NCI-H2171 treated with DMSO at 0.1 percent for 48 hours (cell line): ENCODE measurements at regions not wholly inside any gene's neighbourhood (a gene's known extent, or its start where the extent isn't known, plus 50 kb on each side); places are given as distances from the start of the nearest gene placed in this dataset.

Experiments
- DNase-seq: peaks from one replicate; lab custom pipeline; 2025; lab: John Stamatoyannopoulos, UW

DNA sequence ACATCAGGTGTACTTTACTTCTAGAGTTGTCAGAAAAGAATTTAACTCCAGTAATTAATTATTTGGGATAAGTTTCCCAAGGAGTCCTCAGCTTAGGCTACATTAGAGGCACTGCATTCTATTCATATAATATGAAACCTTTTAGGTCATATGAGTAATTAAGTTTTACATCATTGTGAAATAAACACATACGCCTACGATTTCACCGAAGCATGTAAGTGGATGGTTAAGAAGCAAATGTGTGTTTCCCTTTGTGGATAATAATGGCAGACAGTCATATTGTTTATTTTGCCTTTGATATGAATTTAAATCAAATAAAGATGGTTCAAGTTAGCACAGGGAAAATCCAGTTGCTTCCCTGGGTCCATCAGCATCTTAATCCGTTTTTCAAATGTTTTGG is 535.9 kb upstream of the ATP11B start:
- DNase-seq: no peak

DNA sequence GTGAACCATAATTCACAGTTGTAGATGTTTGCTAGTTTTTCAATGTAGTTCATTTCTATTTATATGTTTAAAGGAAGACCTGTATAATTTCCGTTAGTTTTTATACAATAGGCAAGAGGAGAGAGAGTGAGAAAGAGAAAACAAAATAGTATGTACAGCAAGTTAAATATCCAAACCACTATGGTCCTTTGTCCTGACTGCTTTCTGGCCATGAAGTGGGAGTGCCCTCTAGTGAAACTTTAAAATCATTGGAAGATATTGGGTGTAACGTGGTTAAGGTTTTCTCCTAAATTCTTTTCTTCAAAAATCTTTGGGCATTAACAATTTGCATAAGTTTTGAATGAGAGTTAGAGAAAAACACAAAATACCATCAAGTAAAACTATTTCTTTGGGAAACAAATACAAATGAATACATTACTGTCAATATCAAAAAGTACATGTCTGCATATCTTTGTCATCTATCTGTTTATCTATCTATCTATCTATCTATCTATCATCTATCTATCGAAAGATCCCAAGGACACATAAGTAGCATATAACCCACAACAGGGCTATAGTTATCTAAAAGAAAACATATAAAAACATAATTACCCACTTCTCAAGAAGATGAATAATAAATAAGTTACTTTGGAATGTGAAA is 534.6 kb upstream of the ATP11B start:
- peak; percentile 54 for DNase-seq

DNA sequence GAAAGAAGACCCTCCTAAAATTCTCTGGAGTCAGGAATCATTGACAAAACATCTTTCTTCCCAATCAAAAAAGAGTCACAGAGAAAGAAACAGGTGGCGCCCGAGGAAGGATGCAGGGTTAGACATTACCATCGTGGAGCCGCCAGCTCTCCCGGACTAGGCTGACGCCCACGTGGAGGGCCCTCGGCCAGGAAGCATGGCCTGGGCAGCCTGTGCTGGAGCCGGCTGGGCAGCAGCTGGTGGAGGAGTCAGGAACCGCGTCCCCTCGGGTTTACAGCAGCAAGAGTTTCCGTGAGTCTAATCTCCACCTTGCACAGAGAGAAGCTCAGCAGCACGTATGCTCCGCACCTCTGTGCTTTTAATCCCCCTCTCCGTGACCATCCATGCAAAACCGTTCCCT is 533.7 kb upstream of the ATP11B start:
- no peak for DNase-seq

DNA sequence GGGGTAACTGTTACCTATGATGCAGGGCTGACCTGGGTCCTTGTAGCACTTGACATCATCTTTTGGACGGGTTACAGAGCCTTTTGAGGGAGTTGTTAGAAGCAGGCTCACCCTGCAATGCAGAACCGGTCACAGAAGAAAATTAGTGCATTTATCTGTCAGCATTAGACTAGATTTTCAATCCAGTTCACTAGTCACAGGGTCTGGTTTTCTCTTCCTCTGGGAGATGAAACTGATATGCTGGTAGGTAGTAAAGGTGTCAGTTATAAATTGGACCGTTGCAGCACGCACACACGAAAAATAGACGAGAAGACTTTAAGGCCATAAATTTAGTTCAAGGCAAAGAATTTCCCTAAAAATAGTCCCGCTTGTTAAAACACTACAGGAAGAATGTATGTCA is 532.3 kb upstream of the ATP11B start:
- no peak for DNase-seq

DNA sequence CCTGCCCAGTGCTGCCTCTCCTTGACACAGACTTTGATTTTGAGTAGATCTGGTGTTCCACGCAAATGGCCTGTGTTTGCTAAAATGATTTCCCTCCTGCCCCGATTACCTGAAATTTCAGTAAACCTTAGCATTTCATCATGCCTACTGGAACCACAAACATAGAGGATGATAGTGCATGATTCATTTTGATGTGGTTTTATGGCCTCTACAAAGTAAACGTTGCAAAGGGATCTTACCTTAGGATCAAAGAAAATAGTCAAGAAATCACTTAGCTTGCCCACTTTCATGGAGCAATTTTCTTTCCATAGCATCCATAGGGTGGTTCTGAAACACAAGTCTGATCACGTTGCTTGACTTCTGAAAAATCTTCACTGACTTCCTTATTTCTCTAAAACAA is 524.6 kb upstream of the ATP11B start:
- DNase-seq: no peak

DNA sequence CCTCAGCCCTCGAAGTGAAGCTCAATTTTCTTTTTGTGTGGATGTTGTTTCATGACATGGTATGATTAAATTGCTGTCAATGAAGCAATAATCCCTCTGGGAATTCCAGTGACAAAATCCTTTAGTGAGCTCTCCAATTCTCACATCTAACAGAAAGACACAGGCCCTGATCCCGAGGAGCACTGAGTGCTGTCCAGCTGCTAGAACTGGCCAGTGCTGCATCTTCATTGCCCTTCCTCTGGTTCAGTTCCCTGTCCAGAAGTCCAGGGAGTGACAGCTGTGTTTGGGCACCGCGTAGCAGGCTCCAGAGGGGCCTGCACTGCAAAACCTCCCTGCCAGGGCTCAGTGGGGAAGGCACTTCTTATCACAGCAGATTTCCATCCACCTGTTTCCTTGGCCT is 516.8 kb upstream of the ATP11B start:
- DNase-seq: no peak

DNA sequence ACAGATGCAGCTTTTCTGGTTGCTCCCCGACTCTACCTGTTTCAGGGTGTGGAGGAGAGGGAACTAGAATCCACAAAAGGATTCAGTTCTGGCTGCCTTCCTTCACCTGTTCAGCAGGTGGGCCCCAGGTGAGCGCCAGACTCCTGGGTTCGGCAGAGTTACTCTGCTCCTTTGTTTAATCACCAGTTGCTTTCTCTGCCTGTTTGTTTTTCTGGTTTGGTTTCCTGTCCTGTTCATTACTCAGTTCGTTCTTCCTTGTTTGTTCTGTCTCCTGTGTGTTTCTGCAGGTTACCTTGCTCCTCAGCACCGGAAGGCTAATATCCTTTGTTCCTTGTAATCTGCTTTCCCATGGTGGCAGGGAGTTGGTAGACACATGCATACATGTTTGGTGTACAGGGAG is 508.5 kb upstream of the ATP11B start:
- DNase-seq: no peak

DNA sequence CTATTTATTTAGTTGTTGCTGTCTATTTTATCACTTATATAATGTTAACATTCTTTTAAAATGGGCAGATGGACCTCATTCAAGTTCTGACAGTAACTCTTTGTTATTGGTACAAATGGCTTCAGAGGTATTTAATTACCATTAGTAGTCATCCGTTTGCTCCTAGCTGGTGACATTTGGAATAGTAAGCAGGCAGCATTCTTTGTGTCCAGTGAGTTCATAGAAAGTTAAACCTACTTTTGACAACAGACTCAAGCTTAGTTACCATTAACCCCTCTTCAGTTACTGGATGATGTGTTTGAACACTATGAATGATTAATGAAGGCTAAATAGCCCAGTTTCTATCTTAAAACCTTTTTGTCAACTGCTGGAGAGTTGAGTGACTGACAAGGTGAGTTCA is 500.7 kb upstream of the ATP11B start:
- DNase-seq: no peak

DNA sequence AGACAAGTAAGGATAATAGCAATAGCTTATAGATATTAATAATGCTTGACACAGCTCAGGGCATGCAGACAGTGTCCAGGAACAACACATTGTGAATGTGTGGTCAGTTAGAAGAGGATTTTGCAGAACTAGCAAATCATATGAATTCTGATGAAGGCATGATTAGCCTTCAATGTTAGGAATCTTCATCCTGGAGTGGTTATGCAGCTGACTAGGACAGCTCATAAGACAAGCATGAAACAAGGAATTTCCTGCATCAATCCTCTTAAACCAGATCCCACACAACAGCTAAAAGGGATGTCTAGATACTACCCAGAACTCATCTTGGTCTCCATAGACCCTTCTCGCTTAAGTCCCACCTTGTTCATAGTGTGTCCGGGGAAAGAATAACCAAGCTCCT is 499.0 kb upstream of the ATP11B start:
- DNase-seq: no peak

DNA sequence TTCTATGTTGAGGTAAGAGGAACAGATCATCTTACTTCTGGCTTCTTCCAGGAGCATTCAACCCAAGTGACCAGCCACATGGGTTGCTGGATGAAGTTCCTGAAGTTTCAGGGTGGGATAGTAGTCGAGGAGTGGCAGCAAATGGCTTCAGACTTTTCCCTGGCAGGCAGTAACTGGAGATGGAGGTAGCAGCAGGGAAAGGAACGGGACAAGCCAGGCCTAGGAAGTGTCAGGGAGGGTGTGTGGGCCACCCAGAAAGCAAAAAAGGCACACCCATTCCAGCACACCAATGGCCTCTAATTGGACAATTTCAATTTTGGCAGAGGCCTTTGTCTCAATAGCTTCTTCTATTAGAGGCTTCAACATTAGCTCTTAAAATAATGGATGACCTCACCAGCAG is 498.6 kb upstream of the ATP11B start:
- DNase-seq: no peak

DNA sequence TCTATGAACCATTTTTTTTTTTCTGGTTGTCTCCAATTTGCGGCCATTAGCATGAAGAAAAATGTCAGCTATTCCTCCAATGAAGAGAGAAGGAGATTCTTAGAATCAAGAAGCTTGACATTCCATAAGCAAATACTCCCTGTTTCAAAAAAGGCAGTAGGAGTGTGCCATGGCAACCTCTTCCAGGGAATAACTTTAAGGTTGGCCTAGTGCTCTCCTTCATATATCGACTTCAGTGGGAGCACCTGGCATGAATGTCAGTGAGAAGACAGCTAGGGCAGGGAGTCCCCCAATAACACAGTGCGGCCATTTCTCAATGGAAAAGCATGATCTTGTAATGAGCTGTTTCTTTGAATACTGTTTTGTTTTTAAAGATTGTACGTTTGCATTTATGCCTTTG is 493.0 kb upstream of the ATP11B start:
- no peak for DNase-seq

DNA sequence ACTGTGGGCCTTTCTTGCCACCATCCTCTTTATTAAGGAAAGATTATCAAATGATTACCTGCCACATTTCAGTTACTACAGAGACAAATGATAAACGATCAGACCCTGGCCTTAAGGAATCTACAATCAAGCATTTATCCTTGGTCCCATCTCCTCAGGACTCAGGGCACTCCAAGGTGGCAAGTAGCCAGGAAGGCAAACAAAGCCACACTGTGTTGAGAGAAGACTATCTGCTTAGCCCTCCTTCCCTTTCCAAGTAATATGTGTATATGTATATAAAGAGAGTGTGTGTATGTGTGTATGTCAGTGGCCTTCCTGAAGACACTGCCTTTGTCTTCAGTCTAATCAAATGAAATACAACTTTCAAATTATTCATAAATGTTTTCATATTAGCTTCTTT is 490.1 kb upstream of the ATP11B start:
- no peak for DNase-seq

DNA sequence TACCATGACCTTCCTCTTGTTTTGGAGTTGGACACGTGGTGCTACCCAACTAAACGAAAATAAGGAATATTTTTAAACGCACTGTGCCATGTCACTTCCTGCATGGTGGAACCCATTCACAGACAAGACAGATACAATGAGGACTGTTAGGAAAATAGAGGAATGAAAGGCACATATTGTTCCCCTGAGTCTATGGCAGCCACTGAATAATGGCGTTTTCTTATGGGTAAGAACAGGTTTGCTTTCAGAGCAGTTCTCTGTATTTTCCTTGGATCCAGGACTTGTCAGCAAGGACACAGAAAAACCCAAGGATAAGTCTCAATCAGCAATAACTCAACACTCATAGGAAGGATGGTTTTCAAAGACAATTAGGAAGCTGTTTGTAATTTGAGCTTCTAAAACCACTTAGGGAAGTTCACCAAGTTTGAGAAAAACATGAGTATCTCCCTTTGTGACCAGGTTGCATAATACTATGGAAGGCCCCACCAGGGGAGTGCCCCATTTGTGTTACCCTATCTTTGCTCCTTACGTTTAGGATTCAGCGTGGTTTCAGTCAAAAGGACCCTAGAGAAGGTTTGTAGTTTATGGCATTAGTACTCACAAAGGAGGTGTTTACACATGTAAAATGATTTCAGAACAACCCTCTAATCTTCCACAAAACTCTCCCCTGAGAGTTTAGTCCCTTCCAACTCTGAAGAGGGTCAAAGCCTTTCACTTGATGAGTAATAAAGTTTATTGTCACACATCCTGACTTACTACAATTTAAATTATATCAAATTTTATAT is 487.2 kb upstream of the ATP11B start:
- DNase-seq: no peak

DNA sequence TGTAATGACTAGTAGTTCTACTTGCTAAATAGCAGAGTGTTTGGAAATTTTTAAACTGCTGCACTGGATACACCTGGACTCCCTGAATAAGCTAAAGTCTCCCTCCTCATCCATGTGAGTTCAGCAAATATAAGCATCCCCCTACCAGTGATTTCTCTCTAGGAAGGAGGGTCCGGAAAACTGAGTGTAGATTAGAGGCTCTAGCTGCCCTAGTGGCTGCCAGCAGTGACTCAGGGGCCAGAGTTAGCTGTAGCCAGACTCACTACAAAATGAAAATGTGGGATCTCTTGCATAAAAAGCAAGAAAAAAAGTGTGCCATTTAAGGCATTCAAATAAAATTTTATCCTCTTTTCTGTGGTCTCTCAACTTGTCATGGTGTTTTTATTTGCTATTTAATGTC is 485.0 kb upstream of the ATP11B start:
- no peak for DNase-seq

DNA sequence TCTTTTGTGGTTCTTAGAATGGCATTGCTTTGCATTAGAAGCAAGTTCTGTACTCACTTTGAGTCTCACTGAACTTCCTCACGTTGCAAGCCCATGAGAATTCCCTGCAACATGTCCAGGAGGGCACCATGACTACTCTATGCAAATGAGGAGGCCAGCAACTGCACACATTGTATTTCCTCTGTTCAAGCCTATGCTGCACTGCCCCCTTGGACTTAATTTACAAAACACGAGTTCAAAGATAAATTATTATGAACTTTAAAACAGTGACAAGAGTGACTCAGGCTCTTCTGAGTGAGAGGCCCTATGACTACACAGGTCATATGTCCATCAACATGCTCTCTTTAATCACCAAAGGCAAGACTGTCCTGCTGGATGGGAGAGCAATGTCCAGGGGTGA is 484.2 kb upstream of the ATP11B start:
- no peak for DNase-seq

DNA sequence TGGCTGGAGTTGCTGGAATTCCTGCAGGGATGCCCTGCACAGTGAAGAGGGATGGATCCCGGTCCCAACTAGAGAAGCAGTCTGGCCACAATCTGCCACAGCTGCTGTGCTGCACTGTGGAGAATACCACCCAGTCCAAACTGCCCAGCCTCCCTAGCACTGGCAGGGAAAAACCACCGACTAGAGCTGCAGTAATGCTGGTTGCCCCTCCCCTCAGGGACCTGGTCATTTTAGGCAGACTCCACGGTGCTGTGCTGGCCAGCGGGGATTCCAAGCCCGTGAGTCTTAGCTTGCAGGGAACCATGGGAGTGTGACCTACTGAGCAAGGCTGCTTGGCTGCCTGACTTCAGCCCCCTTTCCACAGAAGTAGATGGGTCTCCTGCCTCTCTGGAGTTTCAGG is 478.0 kb upstream of the ATP11B start:
- no peak for DNase-seq

DNA sequence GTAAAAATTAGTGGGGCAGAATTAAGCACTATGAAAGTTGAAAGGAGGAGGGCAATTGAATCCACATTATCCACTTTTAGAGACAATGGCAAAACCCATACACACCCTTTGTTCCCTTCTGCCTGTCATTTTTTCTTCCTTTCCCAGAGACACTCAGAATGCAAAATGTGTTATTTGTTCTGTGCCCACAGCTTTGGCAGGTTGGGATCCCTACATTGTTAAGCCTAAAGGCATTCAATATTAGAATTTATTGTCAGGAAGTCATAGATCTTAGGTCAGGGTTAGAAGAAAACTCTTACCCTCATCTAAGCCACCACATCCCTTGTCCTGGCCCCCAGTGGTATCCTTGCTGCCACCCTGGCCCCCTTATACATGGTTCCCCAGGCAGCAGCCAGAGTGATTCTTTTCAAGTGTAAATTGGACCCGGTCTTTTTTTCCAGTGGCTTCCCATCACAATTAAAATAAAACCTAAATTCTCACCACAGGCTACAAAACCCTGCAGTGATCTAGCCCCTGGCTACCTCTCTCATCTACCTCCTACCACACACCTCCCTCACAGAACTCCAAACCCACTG is 470.1 kb upstream of the ATP11B start:
- no peak for DNase-seq

DNA sequence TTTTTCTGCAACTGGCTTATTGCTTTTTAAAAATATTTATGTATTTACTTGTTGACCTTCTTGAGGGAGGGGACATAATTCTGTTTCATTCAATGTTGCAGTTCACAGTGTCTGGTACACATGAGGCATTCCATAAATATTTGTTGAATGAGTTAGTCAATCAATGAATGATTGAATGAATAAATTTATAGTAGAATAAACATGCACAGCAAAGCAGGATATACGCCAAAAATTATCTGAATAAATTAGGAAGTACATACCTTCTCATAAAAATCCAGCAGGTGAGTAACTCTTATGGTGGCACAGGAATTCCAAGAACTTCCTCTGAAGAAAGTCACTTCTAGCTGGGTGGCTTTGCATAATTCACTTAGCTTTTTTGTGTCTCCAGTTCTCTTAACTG is 469.4 kb upstream of the ATP11B start:
- DNase-seq: no peak

DNA sequence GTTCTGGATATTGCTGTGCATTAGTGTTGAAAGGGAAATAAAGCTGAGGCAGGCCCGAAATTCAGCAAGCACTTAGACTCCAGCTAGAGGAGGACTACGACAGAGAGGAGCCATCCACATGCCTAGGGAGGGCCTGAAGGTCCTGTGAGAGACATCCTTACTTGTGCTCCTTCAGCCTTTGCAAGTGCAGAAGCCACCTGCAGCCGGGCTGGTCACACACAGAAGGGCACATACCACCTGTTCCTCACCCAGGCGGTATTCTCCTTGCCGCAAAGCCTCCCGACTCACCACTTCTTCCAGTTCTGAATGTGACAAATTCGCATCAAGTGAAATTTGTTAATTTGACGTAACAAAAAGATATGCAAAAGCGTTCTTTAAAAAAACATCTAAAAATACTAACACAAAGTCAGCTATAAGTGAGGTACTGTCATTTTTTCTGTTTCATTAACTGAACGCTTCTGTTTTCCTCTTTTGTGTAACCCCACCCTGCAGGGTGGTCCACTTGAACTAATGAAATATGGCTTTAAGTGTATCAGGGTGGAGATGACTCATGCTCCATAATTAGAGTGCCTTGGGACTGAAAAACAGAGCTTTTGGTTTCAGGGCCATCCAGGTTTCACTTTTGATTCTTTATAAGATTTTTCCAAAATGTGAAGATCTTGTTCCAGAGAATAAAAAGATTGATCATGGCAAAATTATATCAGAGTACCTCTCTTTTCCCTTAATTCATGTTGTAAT is 467.9 kb upstream of the ATP11B start:
- DNase-seq: no peak

DNA sequence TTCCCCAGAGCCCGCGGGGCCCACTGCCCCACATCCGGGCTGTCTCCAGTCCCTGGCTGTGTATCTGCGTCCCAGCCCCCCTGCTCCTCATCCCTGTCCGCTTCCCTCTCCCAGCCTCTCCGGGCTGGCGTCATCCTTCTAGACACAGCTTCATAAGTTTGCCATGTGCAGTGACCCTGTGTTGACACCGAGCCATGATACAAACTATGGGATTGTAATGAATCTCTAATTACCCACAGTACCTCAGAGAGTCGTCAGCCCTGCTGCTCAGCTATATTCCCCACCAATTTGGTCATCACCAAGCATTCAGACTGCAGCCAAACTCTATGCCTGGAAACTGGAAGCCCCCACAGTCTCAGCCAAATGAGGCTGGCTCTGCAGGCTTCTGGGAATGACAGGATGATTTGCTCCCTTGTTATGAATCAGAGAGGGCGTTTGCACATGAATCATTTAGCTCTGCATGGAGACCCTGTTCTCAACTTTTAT is 466.1 kb upstream of the ATP11B start:
- no peak for DNase-seq

DNA sequence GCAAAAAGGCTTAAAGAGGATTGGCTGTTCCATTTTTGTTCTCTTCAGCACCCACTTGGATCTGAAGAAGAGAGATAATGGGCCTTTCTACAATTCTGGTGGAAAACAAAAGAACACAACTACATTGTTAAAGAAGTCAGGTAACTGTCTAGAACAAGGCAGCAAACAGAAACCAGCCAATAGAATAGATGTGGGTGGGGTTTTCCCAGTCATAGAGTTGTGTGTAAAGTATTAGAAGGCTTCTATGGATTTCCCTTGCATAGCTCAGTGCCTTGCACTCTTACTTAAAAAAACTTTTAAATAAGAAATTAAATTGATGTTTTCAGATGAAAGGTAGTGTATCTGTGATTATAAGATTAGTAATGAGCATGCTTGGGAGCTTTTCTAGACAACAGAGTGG is 462.7 kb upstream of the ATP11B start:
- DNase-seq: no peak

DNA sequence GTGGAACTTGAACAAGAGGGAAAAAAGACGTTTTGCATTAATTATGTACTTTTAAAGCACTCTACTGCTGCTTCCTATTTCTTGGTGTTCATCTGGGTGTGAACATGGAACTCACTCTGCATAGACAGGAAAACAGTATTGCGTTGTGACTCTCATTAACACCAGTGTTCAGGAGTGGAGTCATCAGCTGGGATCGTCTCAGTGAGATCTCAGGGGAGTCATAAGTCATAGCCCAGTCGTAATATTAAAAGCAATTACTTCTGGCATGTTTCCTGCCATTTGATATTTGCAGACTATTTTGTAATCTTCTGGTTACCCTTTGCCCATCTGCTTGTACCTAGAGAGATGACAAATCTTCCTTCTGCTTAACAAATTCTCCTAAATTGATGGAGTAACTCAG is 462.0 kb upstream of the ATP11B start:
- DNase-seq: peak; percentile 97

DNA sequence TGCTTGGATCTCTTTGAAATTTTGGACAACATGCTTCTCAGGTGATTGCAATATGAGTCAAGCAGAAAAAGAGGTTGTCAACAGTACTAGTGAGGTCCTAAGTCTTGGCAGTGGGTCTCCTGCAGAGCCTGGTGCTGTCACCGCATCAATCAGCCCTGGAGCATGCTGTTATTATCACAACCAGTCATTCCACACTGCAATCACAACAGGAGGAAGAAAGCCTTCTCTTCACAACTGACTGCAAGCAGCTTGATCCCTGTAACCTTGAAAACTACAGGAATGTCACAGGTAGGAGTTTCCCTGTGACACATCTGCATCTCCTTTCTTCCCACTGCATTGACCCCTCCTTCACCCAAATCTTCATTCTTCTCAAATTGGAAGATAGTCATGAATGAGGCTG is 451.1 kb upstream of the ATP11B start:
- no peak for DNase-seq
